K562 (cell line): ENCODE measurements at regions not wholly inside any gene's neighbourhood (a gene's known extent, or its start where the extent isn't known, plus 50 kb on each side); places are given as distances from the start of the nearest gene placed in this dataset.

ENCODE experiments used
- PRPF4 ChIP-seq: fragments of 200-400 bp; formaldehyde crosslinking; IDR thresholded peaks from one replicate; pipeline ENCODE4 v1.6.1; 2017; ENCODE audit warnings: low read length, low read depth, mild to moderate bottlenecking; ENCODE audit not compliant: insufficient read depth, poor library complexity, severe bottlenecking
- TEAD2 ChIP-seq: fragments of 450-650 bp; IDR thresholded peaks from 2 replicates; pipeline ENCODE4 v1.6.1; 2016; ENCODE audit warnings: missing genetic modification characterization, control low read depth, missing compliant biosample characterization
- TF ChIP-seq, protein P1 (sequence below), 3 experiments: IDR thresholded peaks in 2 of 3; conservative IDR thresholded peaks in 1 of 3; 2 replicates each; pipeline ENCODE4 v1.5.1; 2011 to 2012; ENCODE audit warnings: low read length in 3 of 3, mild to moderate bottlenecking in 3 of 3, control low read depth in 2 of 3, improper control_type of control experiment in 1 of 3, inconsistent platforms in 1 of 3, low read depth in 1 of 3, mixed read lengths in 1 of 3, moderate library complexity in 1 of 3; ENCODE audit not compliant: insufficient read depth in 2 of 3

DNA sequence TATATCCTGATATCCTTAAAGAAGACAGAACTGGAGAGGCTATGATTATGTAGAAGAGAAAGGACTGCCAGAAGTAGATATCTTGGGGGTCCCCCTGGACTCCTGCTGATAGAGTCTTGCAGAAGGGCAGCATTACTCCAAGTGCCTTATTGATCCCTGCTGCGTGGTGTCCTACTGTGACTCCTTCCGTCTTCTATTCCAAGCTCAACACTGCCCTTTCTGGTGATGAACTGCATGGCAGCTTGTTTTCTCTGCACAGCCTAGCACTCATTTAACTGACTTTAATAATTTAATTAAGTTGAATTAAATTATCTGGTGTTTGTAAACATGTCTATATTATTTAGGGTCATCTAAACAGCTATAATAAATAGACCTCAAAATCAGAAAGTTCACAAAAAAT lies 194.1 kb upstream of the DSEL start:
- TF ChIP-seq PRPF4 (no peak), TEAD2 (tag) (no peak)
- TF ChIP-seq, protein P1, sequence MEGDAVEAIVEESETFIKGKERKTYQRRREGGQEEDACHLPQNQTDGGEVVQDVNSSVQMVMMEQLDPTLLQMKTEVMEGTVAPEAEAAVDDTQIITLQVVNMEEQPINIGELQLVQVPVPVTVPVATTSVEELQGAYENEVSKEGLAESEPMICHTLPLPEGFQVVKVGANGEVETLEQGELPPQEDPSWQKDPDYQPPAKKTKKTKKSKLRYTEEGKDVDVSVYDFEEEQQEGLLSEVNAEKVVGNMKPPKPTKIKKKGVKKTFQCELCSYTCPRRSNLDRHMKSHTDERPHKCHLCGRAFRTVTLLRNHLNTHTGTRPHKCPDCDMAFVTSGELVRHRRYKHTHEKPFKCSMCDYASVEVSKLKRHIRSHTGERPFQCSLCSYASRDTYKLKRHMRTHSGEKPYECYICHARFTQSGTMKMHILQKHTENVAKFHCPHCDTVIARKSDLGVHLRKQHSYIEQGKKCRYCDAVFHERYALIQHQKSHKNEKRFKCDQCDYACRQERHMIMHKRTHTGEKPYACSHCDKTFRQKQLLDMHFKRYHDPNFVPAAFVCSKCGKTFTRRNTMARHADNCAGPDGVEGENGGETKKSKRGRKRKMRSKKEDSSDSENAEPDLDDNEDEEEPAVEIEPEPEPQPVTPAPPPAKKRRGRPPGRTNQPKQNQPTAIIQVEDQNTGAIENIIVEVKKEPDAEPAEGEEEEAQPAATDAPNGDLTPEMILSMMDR (IDR thresholded peaks at IDR 0.05 in 2 of 3, conservative IDR thresholded peaks at IDR 0.05 in 1 of 3; ENCODE audit: insufficient read depth in 2 of 3, low read depth in 1 of 3, low read length in 3 of 3): no peak
